ENCODE measurements at regions not wholly inside any gene's neighbourhood (a gene's known extent, or its start where the extent isn't known, plus 50 kb on each side); places are given as distances from the start of the nearest gene placed in this dataset.

- FAIRE-seq (no peak), DNase-seq (ENCODE audit: low spot score) (no peak)
These were observed 53.1 kb upstream of the SCIN start for GRCh38 chr7:12517451-12517850.

DNA sequence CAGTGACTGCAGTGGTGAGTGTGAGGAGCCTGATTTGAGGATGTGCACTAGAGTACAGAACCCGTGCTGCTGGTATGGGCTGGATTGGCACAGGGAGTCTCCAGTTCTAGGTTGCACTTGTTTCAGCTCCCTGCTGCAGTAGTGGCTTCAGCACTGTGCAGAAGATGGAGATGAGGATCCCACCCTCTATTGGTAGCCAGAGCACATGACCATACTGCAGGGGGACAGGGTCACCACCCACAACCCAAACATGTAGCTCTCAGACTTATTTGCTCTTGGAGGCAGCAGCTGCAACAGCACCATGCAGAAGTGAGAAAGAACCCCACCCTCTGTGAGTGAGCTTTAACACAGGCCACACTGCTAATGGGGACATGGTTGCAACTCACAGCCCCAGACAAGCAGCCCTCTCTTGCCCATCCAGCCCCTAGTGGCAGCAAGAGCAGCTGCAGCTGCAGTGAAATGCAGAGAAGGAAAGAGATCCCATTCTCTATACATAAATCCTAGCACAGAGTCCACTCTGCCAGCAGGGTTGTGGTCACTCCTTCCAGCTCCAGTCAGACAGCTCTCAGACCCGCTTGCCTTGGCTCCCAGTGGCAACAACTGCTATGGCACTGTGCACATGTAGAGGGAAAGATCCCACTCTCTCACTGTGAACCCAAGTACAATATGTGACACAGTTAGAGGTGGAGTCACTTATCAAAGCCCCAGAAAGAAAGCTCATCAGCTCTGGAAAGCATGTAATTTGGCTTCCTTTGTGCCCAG, 51.4 kb upstream of the SCIN start:
- no peak for FAIRE-seq
- DNase-seq (ENCODE audit: low spot score), result no peak

GRCh38 chr7:12519682-12520009, 50.9 kb upstream of the SCIN start:
- FAIRE-seq (no peak), DNase-seq (ENCODE audit: low spot score) (no peak)
